Mucosa of gallbladder (tissue), 1 donor: ENCODE measurements at regions not wholly inside any gene's neighbourhood (a gene's known extent, or its start where the extent isn't known, plus 50 kb on each side); places are given as distances from the start of the nearest gene placed in this dataset.

Experiments used
- DNase-seq: peaks from one replicate; pipeline ENCODE4 v3.0.0-alpha.2; 2020; ENCODE audit warnings: low spot score
- donor health status: DM: no; HTN: no; CAD: no.

- no peak for DNase-seq
Observed at GRCh38 chrX:39555431-39555830, 542.3 kb downstream of the BCOR start.

- DNase-seq, result no peak
Observed at GRCh38 chrX:39556056-39556455, 541.7 kb downstream of the BCOR start.

GRCh38 chrX:39559229-39559628, 538.5 kb downstream of the BCOR start:
- DNase-seq, result no peak

DNA sequence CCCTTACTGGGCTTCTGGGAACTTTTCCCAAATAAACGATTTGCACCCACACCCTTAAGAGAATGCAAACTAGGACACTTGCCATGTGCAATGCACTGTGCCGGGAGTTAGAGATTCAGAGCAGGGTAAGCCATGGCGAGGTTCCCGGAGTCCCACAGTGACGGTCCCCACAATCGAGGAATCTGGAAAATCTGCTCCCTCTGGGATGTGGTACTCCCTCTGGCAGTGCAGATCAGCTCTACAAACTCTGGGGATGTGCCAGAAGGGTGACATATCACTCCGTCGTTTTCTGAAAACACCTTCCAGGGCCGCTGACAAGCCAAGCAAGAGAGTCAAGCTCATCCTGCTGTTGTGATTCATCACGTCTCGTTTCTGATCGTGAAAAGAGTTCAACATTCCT, 537.5 kb downstream of the BCOR start:
- DNase-seq, result no peak

GRCh38 chrX:39563178-39563577, 534.6 kb downstream of the BCOR start:
- DNase-seq, result no peak

DNA sequence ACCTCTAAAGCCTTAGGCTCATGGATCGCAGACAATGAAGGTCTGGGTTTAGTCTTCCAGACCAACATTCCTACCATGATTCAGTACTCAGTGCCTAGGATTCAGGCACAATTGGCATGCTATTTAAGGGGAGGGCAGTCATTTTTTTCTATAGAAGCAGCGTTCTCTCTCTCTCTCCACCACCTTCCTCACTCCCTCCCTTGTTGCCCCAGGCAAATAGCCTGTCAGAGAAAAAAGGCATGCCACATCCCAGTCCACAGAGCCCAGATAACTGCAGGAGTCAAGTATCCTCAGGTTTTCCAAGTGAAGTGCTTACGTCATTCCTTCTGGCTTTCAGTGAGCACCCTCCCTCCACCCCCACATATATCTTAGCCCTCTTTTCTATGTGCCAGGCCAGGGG, 533.0 kb downstream of the BCOR start:
- DNase-seq, result no peak

DNA sequence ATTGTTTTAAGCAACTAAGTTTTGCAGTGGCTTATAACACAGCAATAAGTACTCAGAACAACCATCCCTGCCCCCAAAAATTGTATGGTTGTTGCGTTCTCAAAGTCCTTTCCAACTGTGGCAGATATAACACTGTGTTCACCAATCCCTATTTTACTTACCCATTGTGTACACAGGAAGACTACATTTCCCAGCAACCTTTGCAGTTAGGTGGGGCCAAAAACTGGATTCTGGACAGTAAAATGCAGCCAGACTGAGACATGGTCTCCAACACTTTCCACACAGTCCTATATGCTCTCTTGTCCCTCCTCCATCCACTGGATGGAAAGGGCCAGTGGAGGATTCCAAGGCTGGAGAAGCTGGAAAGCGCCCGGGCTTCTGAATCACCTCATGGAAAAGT, 523.6 kb downstream of the BCOR start:
- no peak for DNase-seq

GRCh38 chrX:39576041-39576872, 521.5 kb downstream of the BCOR start:
- no peak for DNase-seq

DNA sequence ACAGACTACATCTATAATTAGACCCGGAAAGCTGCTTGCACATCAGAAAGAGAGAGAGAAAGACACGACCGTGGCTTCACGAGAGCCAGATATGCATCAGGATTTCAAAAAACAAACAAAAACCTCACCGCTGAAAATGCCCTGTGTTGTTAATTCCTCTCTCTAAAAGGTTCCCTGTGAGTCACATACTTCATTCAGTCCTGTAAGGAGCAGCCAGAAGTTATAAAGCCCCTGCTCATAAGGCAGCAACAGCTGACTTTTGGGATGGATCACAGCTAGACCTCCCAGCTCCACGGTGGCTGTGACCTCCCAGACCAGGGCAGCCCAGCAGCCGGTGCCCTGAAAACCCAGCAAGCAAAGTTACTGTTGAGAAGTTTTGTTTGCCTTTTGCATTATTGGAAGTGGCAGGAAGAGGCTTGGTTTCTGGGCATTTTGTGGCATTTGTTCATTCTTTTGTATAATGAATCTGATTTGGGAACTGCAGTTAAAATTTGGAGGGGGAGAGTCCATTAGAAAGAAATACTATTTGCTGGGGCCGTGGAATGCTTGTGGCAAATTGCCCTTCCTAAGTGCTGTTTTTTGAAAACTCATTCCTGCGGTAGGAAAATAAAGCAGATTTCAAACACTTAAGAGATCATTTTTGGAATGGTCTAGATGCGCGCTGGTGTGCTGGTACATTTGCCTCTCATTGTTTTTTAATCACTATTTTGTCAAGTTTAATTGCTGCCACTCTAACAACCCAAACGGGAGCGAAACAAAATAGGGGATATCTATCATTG, 520.4 kb downstream of the BCOR start:
- DNase-seq, result no peak

DNA sequence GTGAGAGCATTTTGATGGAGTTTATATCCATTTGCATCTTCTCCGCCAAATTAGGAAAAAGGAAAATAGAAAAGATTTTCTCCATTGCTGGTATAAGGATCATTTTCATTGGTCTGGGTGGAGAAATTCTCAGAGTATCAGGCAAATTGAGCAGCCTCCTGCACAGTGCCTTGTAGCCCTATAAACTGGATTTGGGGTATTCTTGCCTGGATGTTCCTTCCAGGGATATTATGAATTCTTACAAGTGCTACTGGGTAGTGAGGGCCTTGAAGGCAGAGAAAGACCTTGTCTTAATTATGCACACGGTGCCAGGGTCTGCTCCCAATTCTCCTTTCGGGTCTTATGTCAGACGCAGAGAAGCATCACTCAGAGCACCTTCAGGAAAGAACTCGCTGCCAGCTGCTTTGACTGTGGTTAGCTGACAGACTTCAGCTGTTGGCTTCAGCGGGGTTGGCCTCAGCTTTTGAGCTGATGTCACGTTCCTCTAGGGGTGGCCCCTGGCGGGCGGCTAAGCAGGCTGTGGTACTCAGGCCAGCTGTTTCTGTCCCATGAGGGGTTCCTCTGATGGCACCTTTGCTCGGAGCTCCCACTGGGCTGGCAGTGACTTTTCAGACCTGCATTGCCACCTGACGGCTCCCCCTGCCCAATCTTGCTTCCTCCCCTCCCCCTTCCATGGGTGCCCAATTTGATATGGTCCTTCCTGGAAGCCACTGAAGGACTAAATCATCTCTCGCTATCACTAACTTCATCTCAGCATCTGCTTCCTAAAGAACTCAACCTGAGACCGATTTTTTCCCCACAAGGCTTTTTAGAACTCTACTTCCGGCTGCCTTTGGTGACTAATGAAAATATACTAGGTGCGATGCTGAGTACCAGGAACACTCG, 519.5 kb downstream of the BCOR start:
- no peak for DNase-seq

GRCh38 chrX:39580043-39580442, 517.7 kb downstream of the BCOR start:
- peak; percentile 25 for DNase-seq

GRCh38 chrX:39581411-39581810, 516.3 kb downstream of the BCOR start:
- no peak for DNase-seq

GRCh38 chrX:39582091-39582490, 515.7 kb downstream of the BCOR start:
- peak; percentile 70 for DNase-seq

DNA sequence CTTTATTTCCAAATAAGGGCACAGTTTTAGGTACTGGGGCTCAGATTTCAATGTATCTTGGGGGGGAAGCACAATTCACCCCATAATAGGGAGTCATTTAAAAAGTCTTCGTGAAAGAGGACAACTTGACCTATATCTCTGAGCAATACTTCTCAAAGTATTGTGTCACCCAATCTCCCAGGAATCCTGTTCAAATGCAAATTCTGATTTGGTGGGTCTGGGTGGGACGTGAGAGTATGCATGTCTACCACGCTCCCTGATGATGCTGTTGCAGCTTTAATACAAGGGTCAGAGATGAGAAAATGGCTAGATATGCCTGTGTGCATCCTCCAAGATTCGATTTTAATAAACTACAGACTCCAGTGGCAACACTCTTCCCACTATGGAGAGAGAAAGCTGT, 514.8 kb downstream of the BCOR start:
- DNase-seq, result no peak

DNA sequence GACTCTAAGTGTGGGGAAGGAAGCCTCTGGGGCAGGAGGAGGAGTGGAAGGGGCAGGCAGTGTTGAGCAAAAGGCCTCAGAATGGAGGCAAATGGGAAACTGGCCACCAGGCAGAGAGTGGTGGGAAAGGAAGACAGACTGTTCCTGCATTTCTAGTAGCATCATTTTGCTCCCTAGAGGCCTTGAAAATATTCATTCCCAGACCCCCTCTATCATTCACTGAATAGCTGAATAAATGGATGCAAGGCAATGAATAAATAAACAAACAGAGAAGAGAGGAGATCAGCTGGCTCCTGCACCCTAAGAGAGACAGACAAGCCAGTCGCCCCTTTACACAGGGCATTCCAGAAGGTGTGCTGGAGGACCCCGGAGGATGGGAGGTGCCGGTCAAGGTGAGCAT, 511.9 kb downstream of the BCOR start:
- DNase-seq, result no peak

DNA sequence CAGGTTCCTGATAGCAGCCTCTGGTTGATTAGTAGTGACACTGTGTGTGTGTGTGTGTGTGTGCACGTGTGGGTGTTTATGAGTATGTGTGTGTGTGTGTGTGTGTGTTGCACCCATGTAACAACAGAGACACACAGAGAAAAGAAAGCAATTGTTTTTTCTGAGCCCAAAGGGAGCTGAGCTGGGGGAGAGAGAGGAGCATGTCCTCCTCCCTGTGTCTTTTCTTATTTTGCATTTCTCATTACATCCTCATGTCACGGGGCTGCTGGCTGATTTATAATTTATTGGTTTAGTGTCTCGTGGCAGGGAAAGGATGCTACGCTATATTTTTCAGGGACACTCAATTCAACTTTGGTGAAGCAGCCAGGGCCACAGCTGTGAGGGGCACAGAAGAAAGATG, 511.4 kb downstream of the BCOR start:
- no peak for DNase-seq

DNA sequence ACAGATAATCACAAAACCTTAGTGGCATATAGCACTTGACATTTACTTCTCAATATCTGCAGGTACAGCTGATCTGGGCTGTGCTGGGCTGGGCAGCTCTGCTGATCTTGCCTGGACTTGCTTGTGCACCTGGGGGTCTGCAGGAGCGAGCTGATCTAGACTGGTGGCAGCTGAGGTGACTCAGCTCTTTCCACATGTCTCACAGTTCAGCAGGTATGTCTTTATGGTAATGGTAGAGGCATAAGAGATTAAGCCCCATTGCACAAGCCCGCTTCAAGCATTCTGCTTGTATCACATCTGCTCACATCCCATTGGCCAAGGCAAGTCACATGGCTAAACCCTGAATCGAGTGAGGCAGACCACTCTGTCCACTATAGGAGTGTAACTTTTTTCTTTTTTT, 506.7 kb downstream of the BCOR start:
- DNase-seq, result no peak

DNA sequence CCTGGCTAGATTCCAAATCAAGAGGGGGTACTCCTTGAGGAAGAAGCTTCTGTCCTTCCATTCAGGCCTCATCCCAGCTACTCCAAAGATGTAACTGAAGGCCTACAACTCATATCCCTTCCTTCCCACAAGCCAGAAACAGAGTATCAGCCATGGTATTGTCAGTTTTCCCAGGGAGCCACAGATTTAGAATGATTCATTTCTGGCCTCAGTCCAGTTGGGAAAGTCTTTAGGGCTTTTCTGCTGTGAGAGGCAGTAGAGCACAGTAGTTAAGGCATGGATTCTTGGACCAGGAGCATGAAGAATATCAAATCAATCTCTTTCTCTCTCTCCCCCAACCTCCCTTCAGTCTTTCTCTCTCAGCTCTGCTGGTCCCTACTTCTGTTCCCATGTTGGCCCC, 505.0 kb downstream of the BCOR start:
- DNase-seq, result no peak

DNA sequence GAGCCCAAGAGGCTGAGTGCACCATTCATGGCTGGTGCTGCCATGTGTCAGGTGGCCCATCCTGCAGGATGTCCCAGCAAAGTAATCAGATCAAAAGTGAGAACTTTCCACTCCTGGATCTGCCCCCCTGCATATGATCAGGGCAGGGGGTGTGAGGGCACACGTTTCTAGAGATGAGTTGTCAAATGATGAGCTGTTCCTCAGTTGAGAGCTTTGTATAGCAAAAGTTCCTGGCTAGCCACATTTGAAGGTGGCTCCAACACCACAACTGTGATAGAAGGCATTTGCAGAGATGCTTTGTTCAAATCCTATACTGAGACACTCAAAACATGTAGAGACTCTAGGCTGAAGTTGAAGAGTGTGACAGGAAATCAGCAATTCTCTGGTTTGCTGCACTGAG, 501.8 kb downstream of the BCOR start:
- DNase-seq, result no peak

GRCh38 chrX:39596437-39596836, 501.3 kb downstream of the BCOR start:
- DNase-seq, result no peak

DNA sequence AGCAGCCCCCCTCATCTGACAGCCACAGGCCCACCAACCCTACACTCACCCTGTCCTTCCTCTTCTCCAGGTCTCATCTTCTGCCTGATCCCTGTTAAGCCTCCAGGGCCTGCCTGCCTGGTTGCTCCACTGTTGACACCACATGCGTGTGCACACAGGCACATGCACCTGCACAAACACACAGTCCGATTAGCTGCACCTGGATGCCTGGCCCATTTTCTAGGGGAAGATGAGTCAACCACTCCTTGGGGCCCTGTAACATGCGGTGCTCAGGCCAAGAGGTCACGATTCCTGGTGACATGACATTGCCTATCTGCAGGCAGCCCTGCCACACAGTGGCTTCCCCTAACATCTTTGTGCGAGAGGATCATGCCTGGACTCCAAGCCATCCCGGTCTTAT, 498.4 kb downstream of the BCOR start:
- no peak for DNase-seq

DNA sequence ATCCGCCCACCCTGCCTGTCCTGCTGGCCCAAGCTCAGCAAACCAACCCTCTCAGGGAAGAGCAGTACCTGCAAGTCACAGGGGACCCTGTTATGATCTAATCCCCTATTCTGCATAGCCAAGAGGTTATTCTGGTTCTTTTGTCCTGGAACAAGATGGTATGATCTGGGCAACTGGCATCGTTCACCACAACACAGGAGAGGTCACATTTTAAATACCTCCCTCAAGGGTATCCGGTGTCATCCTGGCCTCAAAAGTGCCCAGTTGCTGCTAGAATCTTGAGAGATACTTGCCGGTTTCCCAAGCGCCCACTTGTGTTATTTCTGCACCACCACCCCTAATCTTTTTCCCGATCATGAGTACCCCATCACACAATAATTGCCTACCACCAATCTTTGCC, 497.5 kb downstream of the BCOR start:
- no peak for DNase-seq
